ENCODE measurements at regions not wholly inside any gene's neighbourhood (a gene's known extent, or its start where the extent isn't known, plus 50 kb on each side); places are given as distances from the start of the nearest gene placed in this dataset.

GRCh38 chr12:115640929-115641328 is 636.6 kb downstream of the MED13L start:
- DNase-seq, result no peak

- DNase-seq, result no peak
Observed at GRCh38 chr12:115639648-115640012, 637.9 kb downstream of the MED13L start.

- no peak for DNase-seq
Observed at GRCh38 chr12:115638733-115639647, 638.5 kb downstream of the MED13L start.

- no peak for DNase-seq
Observed at GRCh38 chr12:115636546-115636945, 640.9 kb downstream of the MED13L start.

- DNase-seq, result no peak
Observed at GRCh38 chr12:115632308-115632707, 645.2 kb downstream of the MED13L start.

- peak; percentile 50 for DNase-seq
Observed at GRCh38 chr12:115630136-115630535, 647.4 kb downstream of the MED13L start.

- DNase-seq, result no peak
Observed at GRCh38 chr12:115626210-115626609, 651.3 kb downstream of the MED13L start.

- no peak for DNase-seq
Observed at GRCh38 chr12:115623764-115624334, 653.6 kb downstream of the MED13L start.

GRCh38 chr12:115623275-115623674 is 654.2 kb downstream of the MED13L start:
- no peak for DNase-seq

GRCh38 chr12:115620816-115621215 is 656.7 kb downstream of the MED13L start:
- DNase-seq, result no peak

GRCh38 chr12:115619889-115620288 is 657.6 kb downstream of the MED13L start:
- DNase-seq, result no peak

- DNase-seq, result no peak
Observed at GRCh38 chr12:115619061-115619460, 658.4 kb downstream of the MED13L start.

GRCh38 chr12:115618105-115618504 is 659.4 kb downstream of the MED13L start:
- DNase-seq, result no peak

- DNase-seq, result no peak
Observed at GRCh38 chr12:115617391-115617790, 660.1 kb downstream of the MED13L start.

- DNase-seq, result no peak
Observed at GRCh38 chr12:115611477-115611876, 666.0 kb downstream of the MED13L start.

GRCh38 chr12:115609347-115609746 is 668.1 kb downstream of the MED13L start:
- no peak for DNase-seq

- no peak for DNase-seq
Observed at GRCh38 chr12:115606040-115606439, 671.5 kb downstream of the MED13L start.

GRCh38 chr12:115598871-115599811 is 678.4 kb downstream of the MED13L start:
- DNase-seq, result peak; percentile 24

GRCh38 chr12:115597157-115597712 is 680.3 kb downstream of the MED13L start:
- no peak for DNase-seq

GRCh38 chr12:115588131-115588530 is 689.4 kb downstream of the MED13L start:
- no peak for DNase-seq

GRCh38 chr12:115584156-115584555 is 693.3 kb downstream of the MED13L start:
- DNase-seq, result no peak

GRCh38 chr12:115583591-115583990 is 693.9 kb downstream of the MED13L start:
- DNase-seq, result no peak

Data from renal pelvis (tissue), 1 donor.